ENCODE measurements at regions not wholly inside any gene's neighbourhood (a gene's known extent, or its start where the extent isn't known, plus 50 kb on each side); places are given as distances from the start of the nearest gene placed in this dataset.
"Not testable (repeated sequence)": the region's sequence is repeated elsewhere in the genome, so short reads cannot be mapped to it uniquely, and the experiment has no call there.

DNA sequence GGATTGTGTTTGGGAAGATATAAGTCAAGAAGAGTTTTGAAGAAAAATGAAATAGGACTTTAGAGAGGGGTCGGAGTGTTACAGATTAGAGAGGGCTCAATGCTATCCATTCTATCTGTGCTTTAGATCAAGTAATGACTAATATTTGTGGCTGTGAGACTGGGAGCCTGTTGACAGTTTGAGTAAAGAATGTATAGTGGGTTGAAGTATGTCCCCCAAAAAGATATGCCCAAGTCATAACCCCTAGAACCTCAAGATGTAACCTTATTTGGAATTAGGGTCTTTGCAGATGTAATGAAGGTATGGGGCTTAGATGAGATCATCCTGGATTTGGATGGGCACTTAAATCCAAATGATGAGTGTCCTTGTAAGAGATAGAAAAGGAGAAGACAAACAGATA lies 55.3 kb upstream of the SERPINE2 start:
- no peak for DNase-seq (ENCODE audit: low read depth)
- TF ChIP-seq, protein P1, sequence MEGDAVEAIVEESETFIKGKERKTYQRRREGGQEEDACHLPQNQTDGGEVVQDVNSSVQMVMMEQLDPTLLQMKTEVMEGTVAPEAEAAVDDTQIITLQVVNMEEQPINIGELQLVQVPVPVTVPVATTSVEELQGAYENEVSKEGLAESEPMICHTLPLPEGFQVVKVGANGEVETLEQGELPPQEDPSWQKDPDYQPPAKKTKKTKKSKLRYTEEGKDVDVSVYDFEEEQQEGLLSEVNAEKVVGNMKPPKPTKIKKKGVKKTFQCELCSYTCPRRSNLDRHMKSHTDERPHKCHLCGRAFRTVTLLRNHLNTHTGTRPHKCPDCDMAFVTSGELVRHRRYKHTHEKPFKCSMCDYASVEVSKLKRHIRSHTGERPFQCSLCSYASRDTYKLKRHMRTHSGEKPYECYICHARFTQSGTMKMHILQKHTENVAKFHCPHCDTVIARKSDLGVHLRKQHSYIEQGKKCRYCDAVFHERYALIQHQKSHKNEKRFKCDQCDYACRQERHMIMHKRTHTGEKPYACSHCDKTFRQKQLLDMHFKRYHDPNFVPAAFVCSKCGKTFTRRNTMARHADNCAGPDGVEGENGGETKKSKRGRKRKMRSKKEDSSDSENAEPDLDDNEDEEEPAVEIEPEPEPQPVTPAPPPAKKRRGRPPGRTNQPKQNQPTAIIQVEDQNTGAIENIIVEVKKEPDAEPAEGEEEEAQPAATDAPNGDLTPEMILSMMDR (IDR thresholded peaks at IDR 0.05; ENCODE audit: insufficient read depth, low read length), result no peak

DNA sequence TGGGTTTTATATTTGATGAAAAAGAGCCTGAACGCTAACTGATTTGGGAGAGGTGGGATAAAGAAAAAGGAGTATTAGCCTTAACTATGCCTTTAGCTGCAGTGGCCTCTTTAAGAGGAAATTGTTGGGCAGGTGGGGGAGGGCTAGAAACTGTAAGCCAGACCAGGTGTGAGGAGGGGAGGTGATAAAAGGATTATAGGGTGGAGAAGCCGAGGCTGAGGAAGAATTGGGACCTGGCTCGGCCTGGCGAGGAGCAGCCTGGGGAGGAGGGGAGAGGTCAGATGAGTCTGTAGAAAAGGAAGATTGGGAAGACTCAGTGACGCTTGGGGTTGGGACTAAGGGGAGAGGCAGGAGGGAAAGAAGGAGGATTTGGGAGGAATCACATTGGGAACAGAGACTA lies 52.6 kb upstream of the SERPINE2 start:
- not testable (repeated sequence) for DNase-seq (ENCODE audit: low read depth); H3K4me3 ChIP-seq (ENCODE audit: low read depth, low read length)

More for the DNA sequence above, 55.3 kb upstream of the SERPINE2 start:
- H3K4me3 ChIP-seq (ENCODE audit: low read depth, low read length), result no peak overlapping the region

DNA sequence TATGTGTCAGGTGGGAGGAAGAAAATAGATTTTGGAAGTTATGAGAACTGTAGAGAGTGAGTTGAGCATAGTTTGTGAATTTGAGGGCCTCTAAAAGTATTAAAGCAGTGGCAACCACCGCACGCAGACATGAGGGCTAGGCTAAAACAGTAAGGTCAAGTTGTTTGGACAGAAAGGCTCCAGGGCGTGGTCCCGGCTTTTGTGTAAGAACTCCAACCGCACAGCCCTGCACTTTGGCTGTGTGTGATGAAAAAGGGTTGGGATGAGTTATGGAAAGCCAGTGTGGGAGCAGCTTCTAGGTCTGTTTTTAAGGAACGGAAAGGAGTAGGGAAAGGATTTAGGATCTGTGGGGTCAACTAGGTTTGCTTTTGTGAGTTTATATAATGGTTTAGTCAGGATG lies 50.5 kb upstream of the SERPINE2 start:
- peak; percentile 35 for DNase-seq (ENCODE audit: low read depth)

More for the DNA sequence above, 50.5 kb upstream of the SERPINE2 start:
- not testable (repeated sequence) for H3K4me3 ChIP-seq (ENCODE audit: low read depth, low read length)
